ENCODE measurements at regions not wholly inside any gene's neighbourhood (a gene's known extent, or its start where the extent isn't known, plus 50 kb on each side); places are given as distances from the start of the nearest gene placed in this dataset.
"Not testable (repeated sequence)": the region's sequence is repeated elsewhere in the genome, so short reads cannot be mapped to it uniquely, and the experiment has no call there.

DNA sequence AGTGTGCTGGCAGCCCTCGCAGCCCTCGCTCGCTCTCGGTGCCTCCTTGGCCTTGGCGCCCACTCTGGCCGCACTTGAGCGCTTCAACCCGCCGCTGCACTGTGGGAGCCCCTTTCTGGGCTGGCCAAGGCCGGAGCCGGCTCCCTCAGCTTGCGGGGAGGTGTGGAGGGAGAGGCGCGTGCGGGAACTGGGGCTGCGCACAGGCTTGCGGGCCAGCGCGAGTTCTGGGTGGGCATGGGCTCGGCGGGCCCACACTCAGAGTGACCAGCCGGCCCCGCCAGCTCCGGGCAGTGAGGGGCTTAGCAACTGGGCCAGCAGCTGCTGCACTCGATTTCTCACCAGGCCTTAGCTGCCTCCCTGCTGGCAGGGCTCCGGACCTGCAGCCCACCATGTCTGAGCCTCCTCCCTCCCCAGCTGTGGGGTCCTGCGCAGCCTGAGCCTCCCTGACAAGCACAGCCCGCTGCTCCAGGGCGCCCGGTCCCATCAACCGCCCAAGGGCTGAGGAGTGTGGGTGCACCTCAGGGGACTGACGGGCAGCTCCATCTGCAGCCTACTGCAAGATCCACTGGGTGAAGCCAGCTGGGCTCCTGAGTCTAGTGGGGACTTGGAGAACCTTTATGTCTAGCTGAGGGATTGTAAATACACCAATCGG lies 786.0 kb upstream of the SORCS1 start:
- not testable (repeated sequence) for DNase-seq

DNA sequence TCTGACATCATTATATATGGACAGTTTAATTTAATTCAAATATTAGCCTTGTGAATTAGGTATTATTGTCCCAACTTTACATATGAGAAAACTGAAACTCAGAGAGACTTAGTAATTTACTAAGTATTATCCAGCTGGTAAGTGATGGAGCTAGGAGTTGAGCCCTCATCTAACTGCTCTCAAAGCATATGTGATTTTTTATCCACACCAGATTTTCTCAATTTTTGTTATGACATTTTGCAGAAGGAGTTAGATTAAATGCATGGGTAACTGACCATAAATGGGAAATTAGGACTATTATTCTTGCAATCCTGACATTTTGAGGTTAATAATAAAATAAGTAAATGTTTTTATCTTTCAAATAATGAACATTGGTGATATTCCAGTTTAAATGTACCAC lies 778.3 kb upstream of the SORCS1 start:
- no peak for DNase-seq

DNA sequence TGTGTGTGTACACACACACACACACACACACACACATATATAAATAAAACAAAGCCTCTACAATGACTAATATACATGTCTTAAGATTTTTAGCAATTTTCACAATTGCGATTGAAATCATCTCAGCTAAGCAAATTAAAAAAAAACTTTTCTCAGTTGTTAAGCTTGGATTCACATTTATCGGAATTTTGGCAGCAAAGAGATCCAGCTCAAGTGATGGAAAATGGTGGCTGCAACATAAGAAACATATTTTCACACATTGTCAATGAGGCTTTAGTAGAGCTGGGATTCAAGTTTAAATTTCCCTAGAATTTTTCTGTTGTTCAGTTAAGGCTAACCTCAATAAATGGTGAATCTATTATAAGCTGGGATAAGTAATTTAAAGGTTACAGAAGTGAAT lies 768.6 kb upstream of the SORCS1 start:
- no peak for DNase-seq

DNA sequence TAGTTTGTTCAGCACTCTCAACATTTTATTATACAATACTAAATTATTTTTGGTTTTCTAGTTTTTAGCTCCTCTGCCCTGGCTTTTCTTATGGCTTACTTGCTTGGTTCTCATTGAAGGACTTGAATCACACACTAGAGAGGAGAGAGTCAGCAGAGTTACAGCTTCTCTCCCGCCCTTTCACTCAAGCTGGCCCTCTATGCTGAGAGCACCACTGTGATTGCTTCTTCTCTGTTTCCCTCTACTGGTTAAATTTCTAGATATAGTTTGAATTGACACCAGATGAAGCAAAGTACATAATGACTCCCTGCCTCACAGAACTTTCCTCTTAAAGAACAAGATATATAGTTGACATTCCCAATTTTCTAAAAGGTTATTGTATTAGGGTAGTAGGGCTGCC lies 767.3 kb upstream of the SORCS1 start:
- DNase-seq, result no peak

DNA sequence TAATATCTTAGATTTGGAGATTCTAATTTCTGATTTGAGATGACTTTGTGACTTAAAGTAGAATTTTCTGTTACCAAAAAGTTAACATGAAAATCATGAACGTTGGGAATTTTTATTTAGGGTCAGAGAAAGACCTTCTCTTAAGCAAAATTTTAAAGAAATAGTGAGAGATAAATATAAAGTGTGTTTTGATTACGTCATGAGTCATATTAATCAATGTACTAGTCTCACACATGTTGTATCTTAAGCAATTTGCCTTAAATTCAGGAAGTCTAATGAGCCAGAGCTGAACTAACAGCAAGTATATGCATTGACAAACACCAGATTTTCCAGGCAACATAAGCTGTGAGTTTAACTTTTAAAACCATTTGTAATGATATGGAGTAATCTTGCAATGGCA lies 765.5 kb upstream of the SORCS1 start:
- no peak for DNase-seq

DNA sequence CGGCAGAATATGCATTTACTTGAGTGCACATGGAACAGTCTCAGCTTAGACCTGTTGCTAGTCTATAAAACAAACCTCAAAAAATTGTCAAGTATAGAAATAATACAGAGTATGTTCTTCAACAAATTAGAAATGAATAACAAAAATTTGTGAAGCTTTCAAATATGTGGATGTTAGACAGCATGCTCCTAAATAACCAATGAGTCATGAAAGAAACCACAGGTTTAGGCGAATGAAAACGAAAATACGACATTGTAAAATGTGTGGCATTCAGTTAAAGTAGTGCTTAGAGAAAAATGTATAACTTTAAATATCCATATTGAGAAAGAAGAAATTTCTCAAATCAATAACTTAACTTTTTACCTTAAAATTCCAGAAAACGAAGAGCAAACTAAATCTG lies 760.0 kb upstream of the SORCS1 start:
- DNase-seq, result no peak

DNA sequence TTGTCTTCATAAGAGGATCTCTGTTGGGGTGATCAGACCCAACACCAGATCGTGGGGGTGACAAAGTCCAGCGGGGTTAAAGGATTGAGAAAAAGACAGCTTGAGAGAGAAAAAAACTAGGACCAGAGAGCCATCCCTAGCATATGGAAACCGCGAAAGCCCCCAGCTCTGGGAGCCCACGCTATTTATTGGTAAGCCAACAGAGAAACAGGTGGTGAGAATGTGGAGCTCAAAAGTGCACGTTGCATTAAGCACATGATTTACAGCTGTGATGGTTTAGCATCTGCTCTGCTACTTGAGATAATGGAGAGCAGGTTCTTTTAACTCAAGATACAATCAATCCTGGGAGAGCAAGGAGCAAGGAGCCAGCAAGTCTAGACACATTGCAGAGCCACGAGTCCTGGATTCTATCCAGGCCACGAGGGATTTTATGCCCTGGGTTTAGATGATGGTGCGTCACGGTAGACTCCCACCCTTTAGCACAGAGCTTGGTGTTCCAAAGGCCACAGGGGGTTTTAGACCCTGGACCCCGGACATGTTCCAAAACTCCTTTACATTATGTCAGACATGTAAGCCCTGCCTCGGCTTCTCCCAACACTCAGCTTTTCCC lies 755.2 kb upstream of the SORCS1 start:
- no peak for DNase-seq

DNA sequence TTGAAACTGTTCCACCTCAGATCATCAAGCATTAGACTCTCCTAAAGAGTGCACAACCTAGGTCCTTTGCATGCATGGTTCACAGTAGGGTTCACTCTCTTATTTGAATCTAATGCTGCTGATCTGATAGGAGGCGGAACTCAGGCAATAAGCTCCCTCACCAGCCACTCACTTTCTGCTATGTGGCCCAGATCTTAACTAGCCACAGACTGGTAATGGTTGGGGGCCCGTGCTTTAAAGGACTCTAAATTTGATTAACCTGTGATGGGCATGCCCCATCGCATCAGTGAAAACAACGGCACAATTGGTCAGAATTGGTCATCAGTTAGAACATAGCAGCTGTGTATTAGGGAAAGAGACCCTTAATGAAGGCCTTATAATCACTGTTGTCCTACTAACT lies 753.7 kb upstream of the SORCS1 start:
- no peak for DNase-seq

DNA sequence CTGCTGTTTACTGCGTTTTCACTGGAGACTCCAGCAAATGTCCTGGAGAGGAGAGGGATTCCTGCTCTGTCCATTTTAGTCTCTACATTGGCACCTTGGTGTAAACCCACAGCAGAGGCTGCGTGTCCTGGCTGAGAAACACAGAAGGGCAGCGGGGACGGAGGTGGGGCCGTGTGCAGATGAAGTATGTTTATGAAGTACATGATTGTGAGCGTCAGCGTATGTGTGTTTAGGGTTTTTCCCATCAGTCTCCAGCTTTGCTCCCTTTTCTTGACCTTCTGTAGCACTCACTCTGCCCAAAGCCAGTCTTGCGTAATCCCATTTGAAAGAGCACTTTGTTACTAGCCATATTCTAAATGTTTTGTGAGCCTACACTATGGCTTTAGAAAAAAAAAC lies 750.7 kb upstream of the SORCS1 start:
- peak; percentile 22 for DNase-seq

DNA sequence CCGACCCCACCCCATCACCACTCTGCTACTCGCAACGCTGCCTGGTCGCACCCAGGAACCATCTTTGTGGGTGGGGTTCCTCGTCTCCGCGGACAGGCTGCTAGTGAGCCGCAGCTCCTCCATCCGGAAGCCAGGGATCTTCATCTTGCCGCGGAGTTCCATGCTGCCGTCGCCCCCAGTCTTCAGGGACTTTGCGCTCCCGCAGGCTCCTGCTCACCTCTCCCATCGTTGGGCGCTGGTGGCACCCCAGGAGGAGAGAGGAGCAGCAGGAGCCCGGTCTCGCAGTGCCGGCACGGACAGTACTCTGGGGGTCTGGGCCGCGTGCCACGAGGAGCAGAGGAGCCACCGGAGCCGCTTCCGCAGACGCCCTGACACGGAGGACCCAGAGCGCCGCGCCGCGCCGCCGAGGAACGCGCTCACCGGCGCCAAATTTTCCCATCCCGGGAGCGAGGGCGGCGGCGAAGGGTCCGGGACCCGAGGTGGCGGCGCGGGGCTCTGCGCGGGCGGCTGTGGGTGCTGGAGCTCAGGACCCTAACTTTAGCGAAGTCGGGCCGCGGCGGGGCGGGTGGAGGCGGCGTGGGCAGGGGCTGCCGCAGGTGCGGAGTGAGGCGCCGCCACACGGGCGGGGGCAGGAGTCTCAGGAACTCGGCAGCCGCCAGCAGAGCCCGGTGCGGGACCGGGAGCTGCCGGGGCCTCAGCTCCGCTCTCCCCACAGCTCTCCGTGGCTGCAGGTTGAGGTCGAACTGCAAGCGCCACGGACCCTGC lies 750.1 kb upstream of the SORCS1 start:
- DNase-seq, result no peak

DNA sequence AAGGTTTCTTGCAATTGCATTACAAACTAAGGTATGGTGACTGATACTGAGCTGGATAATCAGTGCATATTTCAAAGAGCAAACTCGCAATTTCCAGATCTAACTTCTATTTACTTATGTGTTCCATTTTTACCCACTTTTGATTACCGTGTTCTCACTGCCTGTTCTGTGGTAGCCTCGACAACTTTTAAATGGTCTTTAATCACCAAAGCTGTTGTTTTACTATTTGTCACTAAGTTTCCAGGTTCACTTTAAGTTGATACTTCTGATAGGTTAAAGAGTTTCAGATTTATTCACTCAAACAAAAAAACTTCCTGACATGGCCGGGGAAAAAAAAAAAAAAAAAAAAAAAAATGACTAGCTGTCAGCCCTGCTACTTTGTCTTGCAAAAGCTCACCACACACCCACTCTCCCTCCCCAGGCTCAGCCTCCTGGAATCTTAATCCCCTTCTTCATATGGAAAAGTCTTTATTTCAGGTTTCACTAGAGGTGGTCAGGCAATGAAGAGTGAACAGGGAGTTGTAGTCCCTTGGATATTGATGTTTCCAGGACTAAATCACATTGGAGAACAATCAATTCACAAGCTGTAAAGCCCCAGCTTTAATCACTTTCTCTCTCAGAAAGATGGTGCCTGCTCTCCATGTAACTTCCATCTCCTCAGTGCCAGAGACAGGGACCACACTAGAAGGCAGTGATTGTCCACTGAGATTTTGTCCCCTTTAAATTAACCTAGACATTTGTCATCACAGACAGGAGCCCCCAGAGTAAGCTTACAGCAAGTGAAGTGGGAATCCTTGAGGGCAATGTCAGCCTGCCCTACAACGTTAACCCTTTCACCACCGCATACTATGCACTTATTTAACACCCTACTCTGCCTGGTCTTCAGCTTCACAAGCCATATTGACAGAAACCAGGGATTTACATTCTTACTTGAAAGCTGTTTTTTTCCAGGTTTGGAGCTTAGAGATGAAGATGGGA lies 749.1 kb upstream of the SORCS1 start:
- DNase-seq, result no peak

DNA sequence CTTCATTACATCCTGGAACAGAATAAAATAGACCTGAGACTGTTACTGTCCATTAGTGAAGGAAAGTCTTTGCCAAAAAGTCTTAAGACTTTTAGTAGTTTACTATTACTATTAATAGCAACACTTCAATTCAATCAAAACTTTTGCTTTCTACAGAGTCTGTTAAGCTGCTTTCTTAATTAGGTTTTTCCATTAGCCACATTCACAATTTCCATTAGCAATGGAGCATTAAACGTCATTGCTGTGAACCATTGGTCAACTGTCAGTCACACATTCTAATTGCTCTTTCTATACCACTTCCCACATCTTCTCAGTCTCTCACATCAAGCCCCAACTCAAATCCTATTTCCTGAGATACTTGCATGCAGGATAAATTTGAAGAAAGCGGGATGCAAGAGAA lies 736.6 kb upstream of the SORCS1 start:
- no peak for DNase-seq

DNA sequence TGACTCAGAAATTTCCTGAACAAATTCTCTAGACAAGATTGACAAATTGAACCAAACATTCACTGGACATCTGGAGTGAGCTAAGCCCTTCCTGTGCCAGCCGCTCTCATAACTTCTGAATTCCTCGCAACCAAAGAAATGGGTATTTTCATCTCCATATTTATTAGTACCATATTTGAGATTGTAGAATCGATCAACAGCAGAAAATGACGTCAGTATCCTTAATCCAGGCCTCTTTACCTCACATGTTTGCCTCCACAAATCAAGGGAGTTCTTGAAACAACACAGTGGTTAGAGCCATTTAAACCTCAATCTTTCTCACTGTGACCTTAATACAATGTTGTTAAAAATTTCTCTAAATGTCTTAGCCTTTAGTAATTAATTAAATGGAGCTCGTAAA lies 735.6 kb upstream of the SORCS1 start:
- no peak for DNase-seq

DNA sequence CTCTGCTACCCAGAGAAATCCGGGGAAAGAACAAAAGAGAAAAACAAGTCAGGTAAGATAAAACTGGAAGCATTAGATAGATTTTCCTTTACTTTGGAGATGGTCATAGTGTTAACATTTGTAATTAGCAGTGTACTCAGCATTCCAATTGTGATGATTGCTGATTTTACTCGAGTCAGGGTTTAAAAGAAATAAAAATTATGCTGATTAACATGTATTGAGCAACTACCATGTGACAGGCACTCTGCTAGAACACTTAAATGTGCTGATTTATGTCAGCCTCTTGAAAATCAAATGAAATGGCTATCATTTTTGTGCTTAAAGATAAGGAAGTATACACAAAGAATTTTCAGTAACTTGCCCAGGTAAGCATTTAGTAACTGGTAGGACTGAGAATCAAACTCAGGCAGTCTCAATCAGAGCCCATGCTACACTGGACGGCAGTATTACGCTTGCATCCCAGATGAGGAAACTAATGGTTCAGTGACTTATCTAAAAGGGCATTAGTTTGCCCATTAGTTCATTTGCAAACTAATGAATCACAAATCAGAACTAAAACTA lies 735.1 kb upstream of the SORCS1 start:
- DNase-seq, result no peak

DNA sequence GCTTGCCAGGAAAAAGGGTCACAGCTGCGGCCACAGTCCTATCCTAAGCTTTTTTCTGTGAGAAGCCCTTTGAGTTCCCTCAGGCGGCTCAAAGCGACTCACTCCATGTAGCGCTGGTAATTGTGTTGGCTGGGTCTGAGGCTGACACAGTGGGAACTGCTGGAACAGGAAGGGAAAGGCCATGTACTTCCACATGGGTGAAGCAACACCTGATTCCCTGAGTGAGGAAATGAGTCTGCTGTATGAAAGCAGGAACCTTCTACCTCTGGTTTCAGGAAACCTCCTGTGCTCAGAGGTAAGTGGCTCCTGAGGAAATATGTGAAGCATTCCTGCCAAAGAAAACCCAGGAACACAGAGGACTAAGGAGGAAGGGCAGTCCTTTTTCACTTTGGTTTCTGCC lies 734.6 kb upstream of the SORCS1 start:
- DNase-seq, result no peak

DNA sequence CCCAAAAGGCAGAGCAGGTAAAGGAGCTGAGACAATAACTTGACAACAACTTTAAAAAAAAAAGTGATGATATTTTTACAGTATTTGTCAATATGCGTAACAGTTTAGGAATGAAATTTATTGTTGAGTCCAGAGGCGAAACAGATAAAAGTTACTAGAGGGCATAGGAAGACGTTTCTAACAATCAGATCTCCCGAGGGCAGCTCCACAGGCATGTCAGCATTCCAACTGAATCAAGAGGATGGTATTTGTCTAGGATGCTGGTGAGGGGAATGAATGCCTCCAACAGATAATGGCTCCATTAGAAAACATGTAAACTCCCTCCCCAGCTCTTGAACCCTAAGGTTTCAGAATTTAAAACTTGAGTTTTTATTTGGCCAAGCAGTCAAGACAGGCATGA lies 733.9 kb upstream of the SORCS1 start:
- DNase-seq, result no peak

DNA sequence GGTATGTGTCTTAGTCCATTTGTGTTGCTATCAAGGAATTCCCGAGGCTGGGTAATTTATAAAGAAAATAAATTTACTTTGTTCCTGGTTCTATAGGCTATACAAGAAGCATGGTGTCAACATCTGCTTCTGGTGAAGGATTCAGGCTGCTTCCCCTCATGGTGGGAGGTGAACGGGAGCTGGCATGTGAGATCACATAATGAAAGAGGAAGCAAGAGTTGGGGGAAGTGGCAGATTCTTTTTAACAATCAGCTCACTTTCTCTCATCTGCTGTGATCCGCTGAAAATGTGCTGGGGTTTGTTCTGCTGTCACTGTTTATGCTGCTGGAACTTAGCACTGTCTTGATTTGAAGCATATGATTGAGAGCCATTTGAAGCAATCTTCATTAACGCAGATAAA lies 730.0 kb upstream of the SORCS1 start:
- DNase-seq, result peak; percentile 85

DNA sequence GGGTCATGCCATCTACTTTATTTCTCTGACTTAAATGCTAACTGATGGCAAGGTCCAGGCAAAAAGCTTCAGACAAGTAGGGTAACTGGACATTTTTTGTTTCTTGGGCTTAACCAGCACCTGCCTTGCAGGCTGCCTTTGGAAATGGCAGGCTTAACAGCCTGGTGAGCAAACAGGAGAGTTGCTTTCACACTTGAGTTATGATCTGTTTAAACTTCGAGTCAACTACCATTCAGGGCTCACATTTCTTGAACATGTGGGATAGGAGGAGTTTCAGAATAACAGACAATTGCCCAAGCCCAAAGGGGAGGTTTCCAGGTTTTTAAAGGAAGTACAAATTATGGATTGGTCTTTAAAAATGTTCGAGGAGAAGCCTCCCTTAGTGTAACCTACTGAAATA lies 724.6 kb upstream of the SORCS1 start:
- DNase-seq, result no peak

DNA sequence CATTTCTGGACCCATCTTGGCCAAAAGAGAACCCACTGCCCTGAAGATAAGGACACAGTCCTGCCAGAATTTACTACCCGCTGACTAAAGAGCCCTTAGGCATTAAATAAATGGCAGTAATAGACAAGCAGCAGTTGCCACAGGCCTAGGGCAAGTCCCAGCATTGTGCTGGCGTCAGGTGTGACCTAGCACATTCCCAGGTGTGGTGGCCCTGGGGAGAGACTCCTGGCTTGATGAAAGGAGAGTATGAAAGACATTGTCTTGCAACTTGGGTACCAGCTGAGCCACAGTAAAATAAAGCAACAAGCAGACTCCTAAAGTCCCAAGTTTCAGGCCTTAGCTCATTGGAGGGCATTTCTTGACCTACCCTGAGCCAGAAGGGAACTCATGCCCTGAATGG lies 715.7 kb upstream of the SORCS1 start:
- no peak for DNase-seq

DNA sequence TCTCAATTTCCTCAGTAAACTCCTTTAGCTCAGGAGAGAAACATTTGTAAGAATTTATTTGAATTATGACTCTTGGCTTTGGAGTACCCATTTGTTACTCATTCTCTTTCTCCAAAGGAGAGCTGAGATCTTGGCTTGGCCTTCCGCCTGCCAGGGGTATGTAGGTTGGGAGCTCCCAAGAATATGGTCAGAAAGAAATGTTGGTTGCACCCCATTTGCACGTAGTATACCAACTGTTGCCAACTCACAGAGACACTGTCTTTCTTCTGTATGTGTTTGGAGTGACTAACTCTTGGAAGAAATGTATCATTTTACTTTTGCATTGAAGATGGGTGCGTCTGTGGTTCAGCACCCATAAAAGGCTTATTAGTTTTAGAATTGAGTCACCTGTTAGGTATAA lies 708.5 kb upstream of the SORCS1 start:
- no peak for DNase-seq

DNA sequence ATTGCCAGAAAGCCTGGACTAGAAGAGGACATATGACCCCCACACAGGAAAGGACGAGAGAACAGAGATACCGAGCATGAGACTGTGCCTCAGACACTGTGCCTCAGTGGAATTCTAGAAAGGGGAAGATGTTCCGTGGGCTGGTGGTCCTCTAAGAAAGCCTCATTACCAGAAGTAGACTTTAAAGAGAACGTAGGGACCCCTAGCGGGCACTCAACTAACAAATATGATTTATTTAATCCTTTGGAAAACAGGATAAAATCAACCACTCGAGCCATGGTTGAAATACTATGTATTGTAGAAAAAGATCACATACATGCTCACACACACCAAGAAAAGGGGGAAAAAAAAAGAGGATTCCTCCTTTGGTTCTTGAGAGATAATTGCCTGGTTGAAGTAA lies 701.2 kb upstream of the SORCS1 start:
- no peak for DNase-seq

DNA sequence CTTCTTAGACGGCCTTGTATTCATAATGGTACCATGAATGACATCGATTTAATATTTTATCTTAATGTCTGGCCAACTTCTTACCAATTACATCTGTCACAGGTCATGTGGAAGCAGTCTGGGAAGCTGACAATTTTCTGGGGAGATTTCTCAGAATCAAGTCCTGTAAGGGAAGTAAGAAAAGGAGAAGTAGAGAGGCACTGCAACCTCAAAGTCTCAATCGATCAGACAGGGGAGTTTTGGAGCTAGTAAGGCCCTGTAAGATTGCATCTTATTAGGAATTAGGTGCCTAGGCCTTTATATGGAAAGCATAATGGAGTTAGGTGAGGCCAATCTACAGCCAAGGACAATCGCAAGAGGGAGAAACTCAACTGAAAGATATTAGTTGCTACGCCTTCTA lies 694.6 kb upstream of the SORCS1 start:
- peak; percentile 52 for DNase-seq

DNA sequence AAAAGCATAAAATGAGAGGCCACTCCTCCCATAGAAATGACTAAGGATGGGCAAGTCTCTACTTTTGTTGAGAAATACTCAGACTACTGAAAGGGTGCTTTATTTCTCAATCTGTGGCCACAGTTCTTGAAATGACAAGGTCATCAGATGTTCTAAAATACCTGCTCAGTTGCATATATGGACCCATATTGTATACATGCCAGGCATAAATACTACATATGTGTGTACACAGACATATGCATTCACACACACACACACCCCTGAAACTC lies 691.5 kb upstream of the SORCS1 start:
- DNase-seq, result no peak

All from MV-4-11 (cell line).